GM18498 (cell line): ENCODE measurements at regions not wholly inside any gene's neighbourhood (a gene's known extent, or its start where the extent isn't known, plus 50 kb on each side); places are given as distances from the start of the nearest gene placed in this dataset.

Experiments
- ATAC-seq: cut with Tn5 transposase; IDR thresholded peaks from one replicate; pipeline ENCODE4 v1.9.1; 2021; ENCODE audit warnings: mild to moderate bottlenecking, moderate library complexity; ENCODE audit not compliant: unreplicated experiment

- no peak for ATAC-seq
These were observed 70.6 kb upstream of the LINC00305 start for GRCh38 chr18:64219517-64219916.

DNA sequence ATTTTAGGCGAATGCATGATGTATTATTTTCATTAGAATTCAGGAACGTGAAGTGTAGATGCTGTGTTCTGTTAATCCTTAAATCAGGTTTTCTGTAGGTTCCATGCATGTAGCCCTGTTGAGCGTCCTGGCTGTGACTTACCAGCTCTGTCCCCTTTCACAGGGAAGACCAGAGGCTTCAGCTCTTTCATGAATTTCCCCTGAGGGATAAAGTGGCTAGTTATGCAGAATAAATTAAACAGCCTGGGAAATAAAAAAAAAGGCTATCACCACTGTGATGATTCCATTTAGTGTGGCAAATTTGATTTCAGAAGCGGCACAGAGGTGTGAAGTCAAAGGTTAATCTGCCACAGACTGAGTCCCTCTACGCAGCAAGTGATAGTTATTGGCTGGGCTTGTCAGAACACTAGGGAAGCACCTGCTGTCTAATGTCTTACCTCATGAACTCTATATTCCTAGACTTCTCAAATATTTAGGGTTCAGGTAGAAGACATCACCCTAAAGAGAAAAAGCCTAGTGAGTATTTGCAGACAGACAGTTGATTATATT is 61.6 kb upstream of the LINC00305 start:
- ATAC-seq = no peak

- ATAC-seq = no peak
These were observed 59.6 kb upstream of the LINC00305 start for GRCh38 chr18:64208516-64208915.

GRCh38 chr18:64207820-64208219 is 58.9 kb upstream of the LINC00305 start:
- ATAC-seq = no peak

DNA sequence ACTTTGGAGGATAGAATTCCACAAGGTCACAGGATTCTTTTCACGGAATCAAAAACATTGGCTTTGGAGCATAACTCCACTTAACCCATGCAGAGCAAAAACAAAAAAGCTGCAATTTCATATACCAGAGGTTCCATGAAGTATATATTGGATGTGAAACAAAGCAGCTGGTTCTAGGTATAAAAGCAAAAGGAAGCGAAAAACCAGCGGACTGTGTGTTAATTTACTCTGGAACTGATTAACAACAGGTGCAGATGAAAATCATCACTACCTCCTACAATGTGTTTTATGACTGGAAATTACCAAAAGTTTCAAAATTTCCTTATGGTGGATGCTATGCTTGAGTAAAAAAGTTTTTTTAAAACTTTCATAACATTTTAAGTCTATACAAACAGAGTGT is 54.4 kb upstream of the LINC00305 start:
- ATAC-seq = no peak

- ATAC-seq = no peak
These were observed 54.0 kb upstream of the LINC00305 start for GRCh38 chr18:64202863-64203262.

- ATAC-seq = peak; percentile 71
These were observed 53.4 kb upstream of the LINC00305 start for GRCh38 chr18:64202210-64202836.

- no peak for ATAC-seq
These were observed 52.9 kb upstream of the LINC00305 start for GRCh38 chr18:64201781-64202180.

DNA sequence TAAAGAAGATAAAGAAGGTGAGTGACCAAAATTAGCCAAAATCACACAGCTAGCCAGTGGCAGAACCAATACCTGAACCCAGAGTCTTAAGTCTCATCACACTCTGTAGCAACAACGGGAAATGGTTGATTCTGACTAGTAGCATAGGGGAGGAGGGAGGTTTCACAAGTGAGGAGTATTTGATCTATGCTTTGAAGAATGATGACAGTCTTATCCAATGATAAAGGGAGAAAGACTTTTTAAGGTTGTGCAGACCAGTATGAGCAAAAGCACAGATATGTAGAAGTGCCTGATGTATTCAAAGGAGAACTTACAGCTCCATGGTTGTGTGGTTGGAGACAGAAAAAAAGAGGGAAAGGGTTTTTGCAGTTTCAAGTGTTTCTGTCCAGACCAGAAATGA is 50.7 kb upstream of the LINC00305 start:
- no peak for ATAC-seq
